Endothelial cell of umbilical vein (primary cell): ENCODE measurements at regions not wholly inside any gene's neighbourhood (a gene's known extent, or its start where the extent isn't known, plus 50 kb on each side); places are given as distances from the start of the nearest gene placed in this dataset.

Experiments
- BruUV-seq: library from RNA; stranded (reverse); fragments of 400-500 nt; replicated peaks from 2 replicates; lab custom pipeline; 2021; lab: Mats Ljungman, UMichigan
- CTCF ChIA-PET: fragments of 300-600, 350-600 bp; sonication (Branson Sonifier 250); formaldehyde crosslinking; loops from one replicate; lab custom pipeline; 2021; ENCODE audit warnings: antibody characterized with exemption, inconsistent platforms; lab: Charles Lee
- POLR2A ChIA-PET: fragments of 300-600, 350-600 bp; sonication (Branson Sonifier 250); formaldehyde crosslinking; loops from one replicate; lab custom pipeline; 2021; ENCODE audit warnings: antibody characterized with exemption, inconsistent platforms; lab: Charles Lee
- DNase-seq: peaks from one replicate; pipeline ENCODE4 v3.0.0-alpha.2; 2011; ENCODE audit warnings: low read depth, low spot score
- FAIRE-seq: peaks from 2 replicates; lab custom pipeline; 2011; peaks lifted over from hg19 to GRCh38; lab: Jason Lieb, UNC
- H2AFZ ChIP-seq: 2 replicates; pipeline ENCODE4 v1.6.0; 2012; ENCODE audit warnings: low read depth, low read length, control low read depth, inconsistent platforms
- H3K27ac ChIP-seq: 2 replicates; pipeline ENCODE4 v1.5.1; 2011; ENCODE audit warnings: low read depth, mild to moderate bottlenecking, control low read depth, low read length, moderate library complexity; ENCODE audit not compliant: insufficient read depth
- H3K27me3 ChIP-seq, 2 experiments: 2 replicates each; pipeline versions ENCODE4 v1.6.0 to v1.6.1; 2011; ENCODE audit warnings: low read length in 2 of 2, mixed read lengths in 1 of 2; ENCODE audit not compliant: control insufficient read depth in 2 of 2, insufficient read depth in 2 of 2
- H3K36me3 ChIP-seq, 2 experiments: 2 replicates in 1 of 2; 3 replicates in 1 of 2; pipeline ENCODE4 v1.5.1; 2011; ENCODE audit warnings: low read length in 2 of 2, mild to moderate bottlenecking in 1 of 2, moderate library complexity in 1 of 2; ENCODE audit not compliant: control insufficient read depth in 2 of 2, insufficient read depth in 2 of 2; ENCODE audit errors: extremely low read depth in 1 of 2
- H3K4me1 ChIP-seq: 3 replicates; pipeline ENCODE4 v1.5.1; 2011; ENCODE audit warnings: mild to moderate bottlenecking, low read length; ENCODE audit not compliant: control insufficient read depth, insufficient read depth; ENCODE audit errors: extremely low read depth
- H3K4me2 ChIP-seq: 2 replicates; pipeline ENCODE4 v1.6.1; 2011; ENCODE audit warnings: low read length, control low read depth, mixed read lengths; ENCODE audit not compliant: insufficient read depth
- H3K4me3 ChIP-seq, 3 experiments: fragments of 200-600 bp in 1 of 3; sonication (generic), shearing (Covaris generic) in 1 of 3; replicated peaks in 1 of 3; 2 replicates each; pipeline ENCODE4 v1.5.1; 2011 to 2016; ENCODE audit warnings: control low read depth in 3 of 3, low read length in 3 of 3, mild to moderate bottlenecking in 2 of 3, inconsistent platforms in 1 of 3, low read depth in 1 of 3, moderate library complexity in 1 of 3; ENCODE audit not compliant: insufficient read depth in 1 of 3
- H3K79me2 ChIP-seq: 2 replicates; pipeline ENCODE4 v1.6.0; 2012; ENCODE audit warnings: low read length, inconsistent platforms; ENCODE audit not compliant: control insufficient read depth, insufficient read depth
- H3K9ac ChIP-seq: replicated peaks from 2 replicates; pipeline ENCODE3; 2011; ENCODE audit warnings: low read length, control low read depth; ENCODE audit not compliant: insufficient read depth; ENCODE audit errors: extremely low read depth
- H3K9me1 ChIP-seq: replicated peaks from 3 replicates; pipeline ENCODE4 v1.6.0; 2011; ENCODE audit warnings: mild to moderate bottlenecking, low read length; ENCODE audit not compliant: control insufficient read depth, insufficient read depth; ENCODE audit errors: extremely low read depth
- H3K9me3 ChIP-seq: replicated peaks from 2 replicates; pipeline ENCODE4 v1.5.1; 2012; ENCODE audit warnings: low read length, inconsistent platforms; ENCODE audit not compliant: control insufficient read depth, insufficient read depth
- H4K20me1 ChIP-seq: replicated peaks from 2 replicates; pipeline ENCODE3; 2011; ENCODE audit warnings: mild to moderate bottlenecking, low read length; ENCODE audit not compliant: control insufficient read depth, insufficient read depth; ENCODE audit errors: extremely low read depth
- CTCF ChIP-seq, 2 donors: IDR thresholded peaks; 1 replicate in 1 of 2; 2 replicates in 1 of 2; pipeline ENCODE4 v1.5.1; 2011; ENCODE audit warnings: low read length in 2 of 2, mild to moderate bottlenecking in 2 of 2, moderate library complexity in 2 of 2, control low read depth in 1 of 2, inconsistent platforms in 1 of 2, low read depth in 1 of 2; ENCODE audit not compliant: insufficient read depth in 1 of 2; ENCODE audit errors: extremely low read depth in 1 of 2
- EZH2 ChIP-seq: IDR thresholded peaks from 2 replicates; pipeline ENCODE4 v1.6.1; 2012; ENCODE audit warnings: borderline replicate concordance, low read depth, mild to moderate bottlenecking, moderate library complexity, low read length, inconsistent platforms; ENCODE audit not compliant: severe bottlenecking
- FOS ChIP-seq: IDR thresholded peaks from 2 replicates; pipeline ENCODE4 v1.6.1; 2011; ENCODE audit warnings: mild to moderate bottlenecking, low read length, moderate library complexity, borderline replicate concordance; ENCODE audit not compliant: insufficient read depth
- GATA2 ChIP-seq: IDR thresholded peaks from 2 replicates; pipeline ENCODE4 v1.7.0; 2011; ENCODE audit warnings: low read depth, mild to moderate bottlenecking, moderate library complexity, mixed read lengths, low read length; ENCODE audit not compliant: insufficient read length, insufficient read depth
- JUN ChIP-seq: IDR thresholded peaks from 2 replicates; pipeline ENCODE4 v1.6.1; 2011; ENCODE audit warnings: borderline replicate concordance, low read depth; ENCODE audit not compliant: insufficient read length, insufficient read depth
- POLR2AphosphoS5 ChIP-seq: IDR thresholded peaks from 2 replicates; pipeline ENCODE4 v1.6.1; 2012; ENCODE audit warnings: low read depth, mild to moderate bottlenecking, control low read depth, low read length, moderate library complexity; ENCODE audit not compliant: insufficient read depth
- dilution Hi-C: fragments of 300-500 bp; cut with MboI; formaldehyde crosslinking; loops from one replicate; pipeline ENCODE4 v1.15.0; 2019; ENCODE audit warnings: low sequenced_read_pairs; ENCODE audit not compliant: extremely low pct_ligation_motif_present
- intact Hi-C: fragments of 100-400 bp; cut with micrococcal nuclease; formaldehyde crosslinking; loops from one replicate; pipeline ENCODE4 v1.10.0; 2022

- dilution Hi-C loops (no loop called here), intact Hi-C loops (no loop called here)
- no peak overlapping the region for H3K27ac ChIP-seq
- no peaks in the 10 kb centered on the region for H3K9me1 ChIP-seq
- TF ChIP-seq JUN (no peak), EZH2 (no peak), FOS (no peak), POLR2AphosphoS5 (no peak)
- no peaks in the 10 kb centered on the region for H3K36me3 ChIP-seq
- ChIA-PET POLR2A (no interaction called here), CTCF (no interaction called here)
- no peak overlapping the region for H3K9ac ChIP-seq
- no peak overlapping the region for H2AFZ ChIP-seq
- no peak overlapping the region for H3K4me2 ChIP-seq
- no peak overlapping the region for H3K4me3 ChIP-seq
- DNase-seq (no peak), FAIRE-seq (no peak)
- no peaks in the 10 kb centered on the region for H3K4me1 ChIP-seq
- no peaks in the 10 kb centered on the region for H3K79me2 ChIP-seq
- BruUV-seq, result no TSS peak
- no peaks in the 10 kb centered on the region for H4K20me1 ChIP-seq
- H3K9me3 ChIP-seq, result no peaks in the 10 kb centered on the region
- peaks cover 0 to 7% of the 10 kb centered on the region in 2 experiments for H3K27me3 ChIP-seq
Measured at GRCh38 chr5:68983043-68983442, 110.8 kb upstream of the SLC30A5 start.

- no peak overlapping the region for H3K4me3 ChIP-seq
- H3K27me3 ChIP-seq, result peaks cover 0 to 7% of the 10 kb centered on the region in 2 experiments
- H2AFZ ChIP-seq, result no peak overlapping the region
- no TSS peak for BruUV-seq
- dilution Hi-C loops (no loop called here), intact Hi-C loops (no loop called here)
- ChIA-PET CTCF (no interaction called here), POLR2A (no interaction called here)
- DNase-seq, result no peak
- H4K20me1 ChIP-seq, result no peaks in the 10 kb centered on the region
- no peaks in the 10 kb centered on the region for H3K9me3 ChIP-seq
- H3K4me1 ChIP-seq, result no peaks in the 10 kb centered on the region
- no peak for FAIRE-seq
- H3K9ac ChIP-seq, result no peak overlapping the region
- no peak overlapping the region for H3K4me2 ChIP-seq
- no peaks in the 10 kb centered on the region for H3K79me2 ChIP-seq
- no peaks in the 10 kb centered on the region for H3K36me3 ChIP-seq
- H3K9me1 ChIP-seq, result no peaks in the 10 kb centered on the region
- H3K27ac ChIP-seq, result no peak overlapping the region
- no peak for TF ChIP-seq FOS
- no peak for TF ChIP-seq POLR2AphosphoS5
- no peak for TF ChIP-seq CTCF (IDR thresholded peaks at IDR 0.05; ENCODE audit: extremely low read depth in 1 of 2, insufficient read depth in 1 of 2, low read depth in 1 of 2, low read length in 2 of 2)
- TF ChIP-seq GATA2, result no peak
- no peak for TF ChIP-seq JUN
- TF ChIP-seq EZH2, result no peak
Measured at GRCh38 chr5:68983959-68984358, 109.9 kb upstream of the SLC30A5 start.
